MG63 (cell line): ENCODE measurements at regions not wholly inside any gene's neighbourhood (a gene's known extent, or its start where the extent isn't known, plus 50 kb on each side); places are given as distances from the start of the nearest gene placed in this dataset.

Experiments
- DNase-seq: peaks from one replicate; pipeline ENCODE4 v3.0.0-alpha.2; 2020
- H3K27me3 ChIP-seq: fragments of 250-450 bp; sonication (Bioruptor Pico); 2 replicates; pipeline ENCODE4 v1.5.1; 2020; ENCODE audit warnings: mild to moderate bottlenecking, moderate library complexity
- H3K36me3 ChIP-seq: fragments of 250-450 bp; sonication (Bioruptor Pico); 2 replicates; pipeline ENCODE4 v1.5.1; 2020; ENCODE audit warnings: mild to moderate bottlenecking, moderate library complexity
- H3K4me3 ChIP-seq: fragments of 250-450 bp; sonication (Bioruptor Pico); 2 replicates; pipeline ENCODE4 v1.5.1; 2020; ENCODE audit warnings: mild to moderate bottlenecking, moderate library complexity
- H3K9me3 ChIP-seq: fragments of 250-450 bp; sonication (Bioruptor Pico); 2 replicates; pipeline ENCODE4 v1.5.1; 2020; ENCODE audit warnings: mild to moderate bottlenecking, moderate library complexity

DNA sequence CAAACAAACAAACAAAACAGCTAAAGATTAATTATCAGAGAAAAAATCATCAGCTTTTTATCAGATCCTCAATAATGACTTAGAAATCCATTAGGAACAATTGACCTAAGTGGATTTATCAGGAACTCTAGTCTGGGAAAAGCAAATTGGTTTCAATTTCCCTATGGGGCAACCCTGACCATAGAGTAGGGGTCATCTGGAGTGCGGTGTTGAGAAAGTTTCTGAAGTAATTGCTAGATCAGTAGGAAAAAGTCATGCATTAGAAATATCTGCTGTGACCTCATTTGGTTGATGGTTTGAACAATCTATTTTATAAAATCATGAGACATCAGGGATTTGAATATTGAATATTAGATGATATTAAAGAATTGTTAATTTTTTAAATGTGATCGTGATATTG is 507.9 kb downstream of the TXNL1 start:
- no peaks in the 10 kb centered on the region for H3K9me3 ChIP-seq
- no peak overlapping the region for H3K4me3 ChIP-seq
- no peak for DNase-seq
- H3K27me3 ChIP-seq, result no peaks in the 10 kb centered on the region
- no peaks in the 10 kb centered on the region for H3K36me3 ChIP-seq

- no peaks in the 10 kb centered on the region for H3K9me3 ChIP-seq
- H3K36me3 ChIP-seq, result no peaks in the 10 kb centered on the region
- no peak overlapping the region for H3K4me3 ChIP-seq
- no peaks in the 10 kb centered on the region for H3K27me3 ChIP-seq
- DNase-seq, result no peak
Observed at GRCh38 chr18:56128153-56128791, 510.1 kb downstream of the TXNL1 start.

- no peaks in the 10 kb centered on the region for H3K36me3 ChIP-seq
- H3K4me3 ChIP-seq, result no peak overlapping the region
- H3K27me3 ChIP-seq, result no peaks in the 10 kb centered on the region
- H3K9me3 ChIP-seq, result no peaks in the 10 kb centered on the region
- no peak for DNase-seq
Observed at GRCh38 chr18:56127322-56128099, 510.9 kb downstream of the TXNL1 start.

DNA sequence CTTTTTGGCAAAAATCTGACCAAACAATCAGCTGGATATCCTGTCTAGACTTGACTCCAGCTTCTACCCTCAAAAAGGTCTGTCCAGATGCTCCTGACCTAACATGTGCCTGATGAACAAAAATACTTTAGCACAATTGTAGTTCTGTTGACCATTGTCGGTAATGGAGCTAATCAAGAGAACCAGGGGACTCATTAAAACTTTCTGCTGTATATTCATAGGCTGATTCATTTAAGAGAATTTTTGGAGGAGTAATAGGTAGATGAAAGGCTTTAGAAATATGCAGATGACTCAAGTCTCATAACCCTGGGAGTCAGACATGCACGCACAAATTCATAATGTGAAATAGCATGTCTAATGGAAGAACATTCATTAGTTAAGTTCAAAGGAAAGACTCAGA is 514.2 kb downstream of the TXNL1 start:
- no peak for DNase-seq

DNA sequence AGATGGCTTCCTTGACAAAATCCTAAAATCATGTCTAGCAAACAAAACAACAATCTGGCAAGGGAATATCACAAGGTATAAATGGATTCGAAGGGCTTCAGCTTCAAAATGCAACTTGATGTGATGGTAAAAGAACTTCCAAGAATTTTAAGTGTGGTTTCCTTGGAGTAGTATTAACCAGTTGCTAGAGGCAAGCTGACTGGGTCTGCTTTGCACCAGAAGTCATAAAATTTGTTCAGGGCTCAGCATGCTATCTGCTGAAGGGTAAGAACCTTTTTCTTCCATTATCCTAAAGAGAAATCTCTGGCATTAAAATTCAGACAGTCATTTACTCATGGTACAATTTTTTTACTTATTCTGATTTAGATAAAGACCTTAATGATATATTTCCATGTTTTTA is 516.7 kb downstream of the TXNL1 start:
- Histone ChIP-seq H3K36me3 (no peaks in the 10 kb centered on the region), H3K4me3 (no peak overlapping the region), H3K9me3 (no peaks in the 10 kb centered on the region), H3K27me3 (no peaks in the 10 kb centered on the region)
- no peak for DNase-seq

More for the DNA sequence above, 514.2 kb downstream of the TXNL1 start:
- no peak overlapping the region for H3K4me3 ChIP-seq
- H3K27me3 ChIP-seq, result no peaks in the 10 kb centered on the region
- H3K36me3 ChIP-seq, result no peaks in the 10 kb centered on the region
- H3K9me3 ChIP-seq, result no peaks in the 10 kb centered on the region

GRCh38 chr18:56120782-56121181 is 517.6 kb downstream of the TXNL1 start:
- Histone ChIP-seq H3K4me3 (no peak overlapping the region), H3K36me3 (no peaks in the 10 kb centered on the region), H3K27me3 (no peaks in the 10 kb centered on the region), H3K9me3 (no peaks in the 10 kb centered on the region)
- no peak for DNase-seq

DNA sequence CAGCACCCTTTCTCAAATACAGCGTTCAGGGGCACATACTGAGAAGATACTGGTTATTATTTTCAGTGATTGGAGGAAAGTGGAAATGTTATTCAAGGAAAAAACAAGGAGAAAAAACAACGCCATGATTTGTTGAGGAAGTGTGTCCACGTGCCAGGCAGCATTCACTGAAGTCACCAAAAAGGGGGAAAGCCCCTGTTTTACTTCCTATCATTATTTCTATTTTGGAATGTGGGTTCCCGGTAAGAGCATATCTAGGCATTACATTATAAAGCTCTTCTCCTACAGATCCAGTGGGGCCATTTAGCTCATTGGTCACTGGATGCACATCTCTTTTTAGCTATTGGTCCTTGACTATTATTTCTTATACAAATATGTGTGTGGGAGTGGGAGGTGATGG is 518.7 kb downstream of the TXNL1 start:
- Histone ChIP-seq H3K27me3 (no peaks in the 10 kb centered on the region), H3K4me3 (no peak overlapping the region), H3K36me3 (no peaks in the 10 kb centered on the region), H3K9me3 (no peaks in the 10 kb centered on the region)
- no peak for DNase-seq

- H3K27me3 ChIP-seq, result no peaks in the 10 kb centered on the region
- no peak overlapping the region for H3K4me3 ChIP-seq
- no peak for DNase-seq
- H3K9me3 ChIP-seq, result no peaks in the 10 kb centered on the region
- no peaks in the 10 kb centered on the region for H3K36me3 ChIP-seq
Observed at GRCh38 chr18:56118422-56118821, 520.0 kb downstream of the TXNL1 start.

DNA sequence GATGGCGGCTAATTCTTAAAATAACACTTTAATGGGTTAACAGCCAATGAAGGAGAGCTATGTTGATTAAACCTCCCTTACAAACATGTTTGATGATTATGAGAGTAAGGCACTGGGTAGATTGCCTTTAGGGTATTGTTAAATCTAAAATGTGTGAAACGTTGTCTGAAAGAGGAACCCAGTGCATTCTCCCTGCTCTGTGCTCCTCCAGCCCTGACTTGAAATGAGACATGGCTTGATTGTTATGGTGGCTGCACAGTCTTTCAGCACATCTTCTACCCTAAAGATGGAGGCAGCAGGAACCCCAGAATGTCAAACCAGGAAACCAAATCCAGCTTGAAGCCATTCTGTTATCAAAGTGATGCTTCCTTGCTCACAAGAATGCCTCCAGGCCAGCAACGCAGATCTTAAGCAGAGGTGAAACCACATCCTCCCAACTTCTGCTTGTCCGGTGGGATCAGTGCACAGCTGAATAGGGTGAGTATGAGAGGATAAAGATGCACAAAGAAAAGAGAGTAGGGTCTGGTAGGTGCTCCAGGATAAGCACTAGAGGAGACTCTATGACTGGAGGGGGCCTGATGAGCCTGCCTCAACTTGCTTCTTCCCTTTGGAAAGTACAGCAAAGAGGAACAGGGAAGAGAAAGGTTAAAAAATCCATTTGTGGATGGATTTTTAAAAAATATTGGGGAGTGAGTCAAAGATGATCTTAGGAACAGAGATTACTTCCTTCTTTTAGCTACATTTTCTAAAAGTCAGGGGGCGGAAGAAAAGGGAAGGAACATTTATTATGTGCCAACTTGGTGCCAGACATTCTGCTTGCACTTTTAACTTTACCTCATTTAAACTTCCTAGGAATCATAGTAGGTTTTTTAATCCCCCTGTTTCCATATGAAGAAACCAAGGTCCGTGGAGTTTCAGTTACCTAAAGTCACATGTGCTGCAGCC is 523.0 kb downstream of the TXNL1 start:
- Histone ChIP-seq H3K4me3 (no peak overlapping the region), H3K27me3 (no peaks in the 10 kb centered on the region), H3K9me3 (no peaks in the 10 kb centered on the region), H3K36me3 (no peaks in the 10 kb centered on the region)
- no peak for DNase-seq

DNA sequence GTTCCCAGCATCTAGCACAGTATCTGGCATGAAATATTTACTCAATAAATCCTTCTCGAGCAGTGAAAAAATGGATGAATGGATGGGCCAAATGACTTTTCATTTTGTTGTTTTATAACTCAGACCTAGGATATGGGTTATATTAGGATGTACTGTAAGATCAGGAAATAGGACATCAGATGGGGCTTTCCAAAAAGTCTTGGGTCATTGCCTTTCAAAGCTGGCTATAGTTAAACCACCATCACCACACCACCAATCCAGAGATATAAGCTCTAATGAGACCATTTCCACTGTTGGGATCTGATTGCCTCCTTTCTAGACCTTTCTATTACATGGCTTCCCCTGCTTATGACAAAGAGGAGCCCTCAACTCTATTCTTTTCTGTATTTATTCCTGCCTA is 525.0 kb upstream of the TCF4 start:
- Histone ChIP-seq H3K4me3 (no peak overlapping the region), H3K27me3 (no peaks in the 10 kb centered on the region), H3K36me3 (no peaks in the 10 kb centered on the region), H3K9me3 (no peaks in the 10 kb centered on the region)
- DNase-seq, result no peak

DNA sequence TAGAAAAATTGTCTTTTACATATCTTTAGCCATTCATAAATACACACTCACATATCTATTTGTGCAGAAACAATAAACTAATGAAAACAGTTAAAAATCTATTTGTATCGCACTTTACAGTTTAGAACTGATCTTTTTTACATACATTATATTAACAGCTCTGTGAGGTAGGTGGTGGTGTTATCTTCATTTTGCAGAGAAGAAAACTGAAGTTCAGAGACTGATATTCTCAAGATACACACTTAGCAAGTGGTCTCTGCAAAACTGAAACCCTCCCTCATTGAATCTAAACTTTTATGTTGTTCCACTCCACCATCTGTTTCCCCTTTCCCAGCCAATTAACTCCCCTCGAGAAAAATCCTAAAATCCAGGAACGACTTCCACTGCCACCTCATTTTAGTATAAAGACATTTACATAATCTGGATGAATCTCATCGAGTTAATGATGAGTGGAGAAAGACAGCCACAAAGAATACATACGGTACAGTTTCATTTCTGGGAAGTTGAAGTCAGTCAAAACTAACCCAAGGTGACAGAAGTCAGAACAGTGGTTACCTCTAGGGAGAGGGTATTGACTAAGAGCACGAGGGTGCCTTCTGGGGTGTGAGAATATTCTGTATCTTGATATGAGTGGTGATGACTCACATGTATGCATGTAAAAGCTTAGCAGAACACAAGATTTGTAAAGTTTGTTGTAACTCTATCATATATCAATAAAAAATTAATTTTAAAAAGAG is 524.2 kb upstream of the TCF4 start:
- DNase-seq, result no peak
- Histone ChIP-seq H3K36me3 (no peaks in the 10 kb centered on the region), H3K9me3 (no peaks in the 10 kb centered on the region), H3K4me3 (no peak overlapping the region), H3K27me3 (no peaks in the 10 kb centered on the region)

- Histone ChIP-seq H3K27me3 (no peaks in the 10 kb centered on the region), H3K36me3 (no peaks in the 10 kb centered on the region), H3K9me3 (no peaks in the 10 kb centered on the region), H3K4me3 (no peak overlapping the region)
- no peak for DNase-seq
Observed at GRCh38 chr18:56109757-56110156, 521.8 kb upstream of the TCF4 start.

GRCh38 chr18:56108478-56109367 is 520.7 kb upstream of the TCF4 start:
- no peak for DNase-seq
- Histone ChIP-seq H3K36me3 (no peaks in the 10 kb centered on the region), H3K27me3 (no peaks in the 10 kb centered on the region), H3K9me3 (0 out of 2 replicates have a peak, but pooled peaks cover 4% of the 10 kb centered on the region), H3K4me3 (no peak overlapping the region)

DNA sequence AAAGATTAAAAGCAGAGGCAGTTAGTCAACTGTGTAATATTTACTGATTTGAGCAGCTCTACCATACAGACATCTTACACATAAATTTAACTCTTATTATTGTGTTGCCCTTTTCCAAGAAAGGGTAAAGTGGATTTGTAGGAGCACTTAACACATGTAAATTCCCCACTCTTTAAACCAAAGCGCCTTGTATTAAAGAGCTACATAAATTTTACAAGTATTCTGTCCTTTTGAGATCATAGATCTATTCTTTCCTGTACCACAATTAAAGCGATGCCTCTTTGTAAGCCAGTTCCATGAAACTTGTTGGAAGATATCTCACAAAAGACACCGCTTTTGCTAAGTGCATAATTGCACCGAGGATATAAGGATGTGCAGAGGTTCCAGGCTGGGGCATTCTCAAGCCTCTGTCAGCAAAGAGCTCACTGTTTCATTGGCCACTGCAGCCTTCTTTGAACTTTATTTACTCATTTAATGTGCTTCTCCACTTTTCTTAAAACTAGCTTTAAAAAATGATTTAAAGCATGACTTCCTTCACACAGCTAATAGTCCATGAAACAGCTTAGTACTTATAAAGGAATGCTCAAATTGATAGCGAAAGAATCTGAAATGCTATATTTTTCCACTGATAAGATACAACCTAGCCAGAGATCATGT is 520.0 kb upstream of the TCF4 start:
- H3K36me3 ChIP-seq, result no peaks in the 10 kb centered on the region
- 0 out of 2 replicates have a peak, but pooled peaks cover 5% of the 10 kb centered on the region for H3K9me3 ChIP-seq
- no peak for DNase-seq
- no peak overlapping the region for H3K4me3 ChIP-seq
- H3K27me3 ChIP-seq, result no peaks in the 10 kb centered on the region

- no peak for DNase-seq
Observed at GRCh38 chr18:56100090-56100722, 512.2 kb upstream of the TCF4 start.

More at GRCh38 chr18:56100090-56100722, 512.2 kb upstream of the TCF4 start:
- no peaks in the 10 kb centered on the region for H3K36me3 ChIP-seq
- H3K27me3 ChIP-seq, result no peaks in the 10 kb centered on the region
- H3K4me3 ChIP-seq, result no peak overlapping the region
- H3K9me3 ChIP-seq, result 0 out of 2 replicates have a peak, but pooled peaks cover 5% of the 10 kb centered on the region
